Activated T-cell treated with anti-CD3 and anti-CD28 coated beads for 48 hours (primary cell): ENCODE measurements at regions not wholly inside any gene's neighbourhood (a gene's known extent, or its start where the extent isn't known, plus 50 kb on each side); places are given as distances from the start of the nearest gene placed in this dataset.

Experiments used
- DNase-seq: peaks from one replicate; pipeline ENCODE4 v3.0.0-alpha.2; 2020; ENCODE audit warnings: low read depth

GRCh38 chr4:123266221-123266620 is 130.4 kb upstream of the SPRY1 start:
- DNase-seq: no peak

DNA sequence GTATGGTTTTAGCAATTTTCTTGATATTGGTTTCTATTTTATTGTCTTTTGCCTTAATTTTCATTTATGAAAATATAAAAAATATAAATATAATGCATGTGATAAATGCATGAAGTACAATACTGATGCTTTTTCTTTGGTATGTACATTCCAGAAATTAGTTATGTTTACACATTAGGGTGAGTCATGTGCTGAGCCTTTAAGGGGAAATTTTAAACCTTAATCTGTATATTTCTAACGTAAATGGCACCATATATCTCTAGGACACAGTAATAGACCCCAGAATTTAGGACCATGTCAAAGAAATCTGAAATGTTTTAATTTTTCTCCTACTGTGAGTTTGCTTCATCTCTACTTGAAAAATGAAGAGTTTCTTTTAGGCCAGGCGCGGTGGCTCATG is 117.8 kb upstream of the SPRY1 start:
- DNase-seq: no peak

GRCh38 chr4:123283371-123283895 is 113.2 kb upstream of the SPRY1 start:
- DNase-seq: no peak

DNA sequence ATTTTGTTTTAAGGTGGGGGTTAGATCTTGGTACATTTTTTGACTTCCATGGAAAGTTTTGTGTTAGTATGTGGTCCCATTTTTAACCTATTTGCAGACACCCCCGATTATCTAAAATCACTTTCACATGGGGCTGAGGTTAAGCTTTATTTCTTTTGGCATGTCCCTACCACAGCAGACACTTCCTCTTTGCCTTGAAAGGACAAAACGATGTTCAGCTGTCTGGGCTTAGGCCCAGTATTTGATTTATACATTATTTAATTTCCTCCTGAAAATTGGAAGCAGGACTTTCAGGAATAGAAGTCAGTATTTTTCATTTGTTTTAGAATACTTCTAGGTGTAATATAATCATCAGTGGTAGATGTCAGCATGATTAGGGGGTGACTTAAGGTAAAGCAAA is 112.4 kb upstream of the SPRY1 start:
- DNase-seq: no peak

DNA sequence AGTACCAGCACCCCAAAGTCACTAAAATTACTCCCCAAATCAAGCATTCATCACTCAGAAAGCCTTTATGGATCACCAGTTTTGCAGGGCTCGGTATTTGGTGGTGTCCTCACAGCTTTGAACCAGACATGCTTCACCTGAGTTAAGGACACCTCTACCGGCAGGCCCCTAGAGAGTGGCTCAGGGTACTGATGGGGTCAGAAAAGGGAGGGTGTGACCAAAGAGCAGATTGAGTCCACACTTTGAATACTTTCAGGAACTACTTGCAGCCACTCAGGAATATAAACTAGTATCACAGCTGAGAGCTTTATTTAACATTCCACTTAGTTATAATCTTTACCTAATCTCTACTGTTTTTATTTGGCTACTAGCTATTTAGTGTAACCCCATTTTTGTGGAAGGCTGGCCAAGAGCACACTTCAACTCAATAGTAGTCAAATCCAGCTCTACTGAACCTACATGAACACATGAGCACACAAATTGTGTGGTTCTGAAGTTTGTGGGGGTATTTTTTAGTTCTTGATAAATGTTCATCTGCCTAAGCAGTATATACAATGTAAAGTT is 109.6 kb upstream of the SPRY1 start:
- DNase-seq: no peak

- DNase-seq: no peak
These were observed 108.1 kb upstream of the SPRY1 start for GRCh38 chr4:123288309-123289025.

DNA sequence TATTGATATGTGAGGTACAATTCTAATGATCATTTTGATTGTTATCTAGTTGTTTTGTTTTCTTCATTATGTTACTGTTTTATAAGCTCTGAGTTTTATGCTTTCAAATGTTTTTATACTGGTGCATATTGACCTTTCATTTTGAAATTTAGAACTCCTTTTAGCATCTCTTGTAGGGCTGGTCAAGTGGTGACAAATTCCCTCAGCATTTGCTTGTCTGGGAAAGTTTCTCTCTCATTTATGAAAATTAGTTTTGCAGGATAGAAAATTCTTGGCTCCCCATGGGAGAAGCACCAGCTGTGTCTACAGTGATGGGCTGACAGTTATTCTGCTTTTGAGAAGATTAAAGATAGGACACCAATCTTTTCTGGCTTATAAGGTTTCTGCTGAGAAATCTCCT is 105.3 kb upstream of the SPRY1 start:
- DNase-seq: no peak

DNA sequence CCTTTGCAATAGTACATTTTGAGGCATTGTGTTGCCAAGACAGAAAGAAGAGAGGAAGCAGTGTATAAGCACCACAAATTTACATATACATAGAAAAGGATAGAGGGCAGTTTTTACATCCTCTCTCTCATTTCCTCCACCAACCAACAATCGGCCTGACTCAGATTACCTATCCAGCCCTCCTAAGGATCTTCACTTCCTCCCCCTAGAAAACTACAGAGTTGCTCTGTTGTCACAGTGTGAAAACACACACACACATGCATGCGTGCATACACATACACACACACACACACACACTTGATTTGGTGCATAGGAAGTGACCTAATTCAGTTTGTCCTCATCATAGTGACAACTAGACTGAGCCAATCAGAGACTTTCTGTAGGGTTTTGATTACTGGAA is 98.8 kb upstream of the SPRY1 start:
- DNase-seq: no peak

GRCh38 chr4:123298261-123298660 is 98.3 kb upstream of the SPRY1 start:
- no peak for DNase-seq

DNA sequence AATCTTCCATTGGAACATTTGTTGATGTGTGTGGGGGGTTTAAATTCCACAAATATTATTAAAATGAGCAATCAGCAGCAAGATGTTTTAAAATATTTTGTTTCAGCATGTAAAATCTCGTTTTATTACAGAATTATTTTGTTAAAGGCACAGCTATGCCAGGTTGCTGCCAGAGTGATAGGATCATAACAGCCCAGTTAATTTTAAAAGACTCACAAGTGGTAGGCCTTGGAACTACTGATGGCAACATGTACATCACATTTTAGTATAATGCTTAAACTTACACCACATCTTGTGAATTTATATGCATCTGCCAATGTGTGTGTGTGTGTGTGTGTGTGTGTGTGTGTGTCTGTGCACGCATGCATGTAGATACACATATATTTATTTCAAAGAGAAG is 97.8 kb upstream of the SPRY1 start:
- no peak for DNase-seq

DNA sequence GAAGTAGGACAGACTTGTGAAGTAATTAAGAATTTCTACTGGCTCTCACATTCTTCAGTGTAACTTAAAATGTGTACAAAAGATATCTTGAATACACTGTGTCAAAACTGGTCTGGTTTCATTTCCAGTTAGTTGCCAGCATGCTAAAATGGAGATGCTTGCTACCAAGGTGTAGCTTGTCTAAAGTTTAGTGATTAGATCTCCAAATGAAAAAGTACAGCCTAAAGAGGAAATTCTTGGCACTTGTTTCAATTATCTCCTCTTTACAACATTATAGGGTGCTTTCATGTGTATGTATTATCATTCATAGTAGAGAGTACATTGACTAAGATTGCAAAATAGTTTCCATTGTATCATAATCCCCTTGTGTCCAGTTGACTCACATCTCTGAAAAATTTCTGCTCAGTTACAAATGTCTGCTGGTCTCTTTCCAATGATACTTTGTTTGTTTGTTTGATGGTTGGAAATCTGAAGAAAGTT is 97.3 kb upstream of the SPRY1 start:
- no peak for DNase-seq

DNA sequence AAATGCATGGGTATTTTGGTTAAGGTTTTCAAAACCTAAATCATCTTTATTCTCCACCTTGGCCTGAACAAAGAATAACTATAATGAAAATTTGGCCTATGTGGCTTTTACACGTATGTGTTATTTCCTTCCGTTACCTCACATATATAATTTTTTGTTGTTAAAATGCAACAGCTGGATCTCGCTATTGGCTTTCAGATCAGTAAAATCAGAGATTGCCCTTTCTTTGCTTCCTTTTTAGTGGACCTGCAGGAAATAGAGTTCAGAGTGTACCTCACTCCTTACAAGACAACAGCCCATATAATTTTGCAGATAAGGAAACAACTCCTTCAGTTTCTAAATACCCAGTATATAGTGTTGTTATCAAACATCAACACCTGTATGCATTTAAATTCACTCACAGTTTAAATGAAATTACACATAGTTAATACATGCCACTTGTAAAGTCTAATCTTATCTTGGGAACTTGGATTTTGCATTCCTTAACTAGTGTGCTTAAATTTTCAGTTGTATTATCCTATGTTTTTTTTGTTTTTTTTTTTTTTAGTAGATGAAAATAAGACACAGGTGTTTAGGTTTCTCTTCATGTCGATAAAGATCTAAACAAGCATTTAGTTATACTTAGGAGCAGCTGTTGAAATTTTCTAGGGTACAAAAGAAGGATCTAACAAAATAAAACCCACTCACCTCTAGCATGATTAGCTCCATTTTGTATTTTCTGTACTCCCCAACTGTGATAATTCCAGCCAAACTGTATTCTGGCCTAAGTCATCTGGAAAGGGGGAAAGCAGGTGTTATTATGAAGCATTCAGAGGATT is 96.2 kb upstream of the SPRY1 start:
- DNase-seq: no peak

DNA sequence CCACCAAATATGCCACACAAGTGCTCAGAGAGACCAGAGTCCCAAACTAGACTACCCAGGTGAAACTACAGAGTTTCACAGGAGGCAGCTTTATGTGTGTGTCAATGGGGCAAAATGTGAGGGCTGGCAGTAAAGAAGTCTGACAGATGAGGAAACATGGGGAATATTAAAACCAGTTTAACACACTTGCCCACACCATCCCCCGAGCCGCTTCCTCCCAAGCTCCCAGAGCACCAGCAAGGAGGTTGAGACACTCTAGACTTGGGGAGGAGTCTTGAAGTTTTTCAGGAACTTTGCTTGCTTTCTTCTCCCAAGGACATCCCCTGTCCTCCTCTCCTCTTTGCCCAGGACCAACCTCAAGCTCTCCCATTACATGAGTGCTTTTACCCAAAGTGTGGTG is 94.7 kb upstream of the SPRY1 start:
- no peak for DNase-seq

DNA sequence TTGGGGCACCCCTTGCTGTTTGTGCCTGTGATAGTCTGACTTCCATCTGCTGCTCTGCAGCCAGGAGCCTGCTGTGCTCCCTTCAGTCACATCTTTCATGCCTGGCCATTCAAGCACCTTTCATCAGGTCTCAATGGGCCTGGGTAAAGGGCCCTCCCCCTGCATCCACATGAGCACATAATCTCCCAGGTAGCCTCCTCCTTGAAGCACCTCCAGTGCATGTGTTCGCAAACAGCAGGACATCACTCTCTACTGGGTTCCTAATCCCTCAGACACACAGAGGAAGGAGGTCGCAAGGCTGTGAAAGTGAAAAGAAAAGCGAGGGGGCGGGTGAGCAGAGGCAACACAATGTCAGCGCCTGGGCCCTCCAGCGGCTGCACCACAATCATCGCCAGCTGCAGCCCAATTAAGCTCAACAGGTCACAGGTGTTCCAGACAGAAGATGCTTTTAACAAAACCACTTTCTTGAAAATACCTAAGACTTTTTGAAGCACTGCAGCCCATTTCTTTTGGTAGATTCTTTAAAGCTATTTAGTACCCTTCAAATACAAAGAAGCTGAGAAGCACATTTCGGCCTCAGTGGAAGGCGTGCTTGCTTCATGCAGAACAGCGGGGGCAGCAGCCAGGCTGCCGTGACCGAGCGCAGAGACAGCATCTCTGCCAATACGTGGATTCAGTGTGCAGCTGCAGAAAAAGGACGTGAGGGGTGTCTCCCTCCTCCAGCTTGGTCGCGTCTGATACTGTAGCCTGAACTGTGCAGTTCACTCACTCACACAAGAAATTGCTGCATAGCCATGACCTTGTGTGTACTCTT is 92.2 kb upstream of the SPRY1 start:
- DNase-seq: peak; percentile 4

GRCh38 chr4:123305736-123306135 is 90.9 kb upstream of the SPRY1 start:
- no peak for DNase-seq

DNA sequence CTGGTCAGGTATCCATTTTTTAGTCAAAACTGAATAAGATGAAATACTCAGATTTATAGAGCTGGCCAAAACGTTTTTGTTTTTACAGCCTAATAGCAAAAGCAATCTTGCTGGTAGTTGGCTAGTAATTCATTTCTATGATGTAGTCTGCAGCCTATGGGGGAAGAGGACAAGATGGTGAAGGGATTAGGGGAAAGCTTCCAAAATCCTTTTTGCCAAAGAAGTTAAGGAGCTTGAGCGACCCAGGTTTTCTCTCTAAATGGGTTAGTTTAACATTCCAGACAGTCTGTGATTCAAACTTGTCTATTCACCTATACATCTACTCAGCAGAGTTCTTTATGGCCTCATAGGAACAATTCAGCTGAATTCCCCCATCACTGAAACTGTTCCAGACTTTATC is 89.8 kb upstream of the SPRY1 start:
- no peak for DNase-seq

DNA sequence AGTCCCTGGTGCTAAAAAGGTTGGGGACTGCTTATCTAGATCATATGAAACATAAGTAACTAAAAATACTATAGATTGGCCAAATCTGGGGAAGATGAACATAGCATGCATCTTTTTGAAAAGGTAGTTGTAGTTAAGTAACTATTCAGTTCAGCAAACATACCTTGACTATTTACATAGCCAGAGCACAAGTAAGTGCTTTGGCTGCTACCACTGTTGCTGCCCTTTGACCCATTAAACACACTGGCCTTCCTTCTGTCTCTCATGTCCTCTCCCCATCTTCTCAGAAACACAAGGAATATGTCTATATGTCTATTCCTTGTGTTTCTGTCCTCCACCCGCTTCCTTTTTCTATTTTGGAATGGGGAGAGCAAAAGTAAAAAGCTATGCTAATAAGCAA is 87.9 kb upstream of the SPRY1 start:
- DNase-seq: no peak

GRCh38 chr4:123312116-123312515 is 84.5 kb upstream of the SPRY1 start:
- no peak for DNase-seq

DNA sequence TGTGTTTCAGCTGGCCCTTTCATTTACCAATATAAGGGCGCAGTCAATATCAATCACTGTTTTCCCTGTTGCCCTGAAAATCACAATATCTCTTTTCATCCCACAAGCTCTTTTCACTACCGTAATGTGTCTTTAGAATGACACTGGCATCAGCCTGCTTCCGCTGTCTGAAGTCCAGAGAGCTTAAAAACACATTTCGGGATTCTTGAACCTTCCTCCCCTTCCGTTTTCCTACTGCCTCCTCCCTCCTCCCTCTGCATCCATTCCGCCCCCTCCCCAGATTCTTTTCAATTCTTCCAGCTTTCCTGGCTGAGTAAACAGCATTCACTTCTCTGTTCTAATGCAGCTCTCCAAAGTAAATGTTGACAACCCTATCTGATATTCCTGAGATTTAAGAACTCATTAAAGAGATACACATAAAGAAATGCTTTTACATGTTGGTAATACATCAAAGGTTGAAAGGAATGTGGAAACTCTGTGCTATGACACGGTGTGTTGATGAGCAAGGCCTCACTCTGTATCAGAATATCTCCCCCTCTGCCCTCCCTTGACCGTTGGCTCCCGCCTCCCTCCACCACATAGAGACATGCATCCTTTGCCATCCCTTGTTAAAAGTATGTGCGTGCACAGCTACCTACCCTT is 83.5 kb upstream of the SPRY1 start:
- DNase-seq: no peak

GRCh38 chr4:123315617-123316016 is 81.0 kb upstream of the SPRY1 start:
- DNase-seq: no peak

- no peak for DNase-seq
These were observed 79.4 kb upstream of the SPRY1 start for GRCh38 chr4:123317211-123317610.

- DNase-seq: no peak
These were observed 77.0 kb upstream of the SPRY1 start for GRCh38 chr4:123319639-123320038.
